Ishikawa (cell line): ENCODE measurements at regions not wholly inside any gene's neighbourhood (a gene's known extent, or its start where the extent isn't known, plus 50 kb on each side); places are given as distances from the start of the nearest gene placed in this dataset.

Source experiments
- CEBPB ChIP-seq: IDR thresholded peaks from 2 replicates; pipeline ENCODE4 v1.6.1; 2012
- TAF1 ChIP-seq: IDR thresholded peaks from 2 replicates; pipeline ENCODE4 v1.6.1; 2012; ENCODE audit warnings: low read depth, mild to moderate bottlenecking
- TCF12 ChIP-seq: IDR thresholded peaks from 2 replicates; pipeline ENCODE4 v1.6.1; 2012; ENCODE audit warnings: low read depth
- USF1 ChIP-seq: IDR thresholded peaks from 2 replicates; pipeline ENCODE4 v1.6.1; 2012

- TF ChIP-seq TCF12: no peak
- TF ChIP-seq USF1: no peak
- no peak for TF ChIP-seq CEBPB
- TF ChIP-seq TAF1: no peak
These were observed 207.4 kb downstream of the COG6 start for GRCh38 chr13:39862900-39863299.
